T-cell (primary cell): ENCODE measurements at regions not wholly inside any gene's neighbourhood (a gene's known extent, or its start where the extent isn't known, plus 50 kb on each side); places are given as distances from the start of the nearest gene placed in this dataset.
A peak's percentile ranks its signal among the peaks of the same experiment; 100 is the strongest.

ENCODE experiments used
- ATAC-seq, 4 experiments: fragments of 200-7000 bp in 3 of 4; fragments of 150-1000 bp in 1 of 4; cut with Tn5 transposase; replicated peaks in 1 of 4; 1 replicate in 3 of 4; 2 replicates in 1 of 4; pipeline ENCODE4 v1.10.0; 2021; ENCODE audit warnings: moderate library complexity in 3 of 4, mild to moderate bottlenecking in 2 of 4, moderate number of reproducible peaks in 1 of 4
- CTCF ChIA-PET, 2 donors: fragments of 300-600 bp; sonication (Branson Sonifier 250); formaldehyde crosslinking; loops; one replicate each; lab custom pipeline; 2022; ENCODE audit warnings: antibody characterized with exemption in 2 of 2; lab: Charles Lee
- POLR2A ChIA-PET, 2 donors: fragments of 300-600 bp; sonication (Branson Sonifier 250); formaldehyde crosslinking; loops; one replicate each; lab custom pipeline; 2022; ENCODE audit warnings: antibody characterized with exemption in 2 of 2; lab: Charles Lee
- DNase-seq, 35 experiments: peaks; one replicate each; pipeline versions ENCODE4 v3.0.0 to v3.0.0-alpha.2; 2013 to 2023
- H3K27ac ChIP-seq: one replicate; pipeline ENCODE4 v1.5.1; 2013; ENCODE audit warnings: low read length
- H3K27me3 ChIP-seq, 2 experiments: replicated peaks in 1 of 2; 1 replicate in 1 of 2; 2 replicates in 1 of 2; pipeline versions ENCODE4 v1.6.1 to v1.7.0; 2013; ENCODE audit warnings: low read length in 1 of 2, mixed read lengths in 1 of 2; ENCODE audit not compliant: control insufficient read depth in 2 of 2, insufficient read depth in 2 of 2; ENCODE audit errors: extremely low read depth in 1 of 2
- H3K36me3 ChIP-seq, 2 donors: 1 replicate in 1 of 2; 2 replicates in 1 of 2; pipeline versions ENCODE4 v1.6.1 to v1.7.0; 2013; ENCODE audit warnings: low read length in 1 of 2; ENCODE audit not compliant: control insufficient read depth in 2 of 2, insufficient read depth in 1 of 2; ENCODE audit errors: extremely low read depth in 1 of 2
- H3K4me1 ChIP-seq, 2 experiments: 1 replicate in 1 of 2; 2 replicates in 1 of 2; pipeline versions ENCODE4 v1.6.1 to v1.7.0; 2013; ENCODE audit warnings: low read length in 2 of 2, mixed read lengths in 1 of 2; ENCODE audit not compliant: insufficient read depth in 2 of 2, control insufficient read depth in 1 of 2; ENCODE audit errors: extremely low read depth in 1 of 2
- H3K4me3 ChIP-seq, 2 donors: 1 replicate in 1 of 2; 2 replicates in 1 of 2; pipeline versions ENCODE4 v1.5.1 to v1.7.0; 2013; ENCODE audit warnings: mild to moderate bottlenecking in 2 of 2, low read length in 1 of 2, moderate library complexity in 1 of 2; ENCODE audit not compliant: control insufficient read depth in 1 of 2; ENCODE audit errors: extremely low read depth in 1 of 2
- H3K9me3 ChIP-seq: 2 replicates; pipeline ENCODE4 v1.7.0; 2013
- H3K27ac Mint-ChIP-seq, 2 donors: one replicate each; pipeline ENCODE4 v1.8.0; 2020 to 2021; ENCODE audit warnings: mild to moderate bottlenecking in 2 of 2, mixed read lengths in 2 of 2
- H3K27me3 Mint-ChIP-seq, 2 donors: one replicate each; pipeline ENCODE4 v1.8.0; 2021 to 2022; ENCODE audit warnings: mixed read lengths in 2 of 2
- H3K36me3 Mint-ChIP-seq: one replicate; pipeline ENCODE4 v1.8.0; 2021; ENCODE audit warnings: mixed read lengths
- H3K4me1 Mint-ChIP-seq, 3 donors: one replicate each; pipeline ENCODE4 v1.8.0; 2020 to 2022; ENCODE audit warnings: mixed read lengths in 3 of 3, mild to moderate bottlenecking in 1 of 3
- H3K4me3 Mint-ChIP-seq, 3 donors: one replicate each; pipeline ENCODE4 v1.8.0; 2020 to 2022; ENCODE audit warnings: mild to moderate bottlenecking in 3 of 3, mixed read lengths in 3 of 3, moderate library complexity in 3 of 3
- H3K9me3 Mint-ChIP-seq, 3 donors: one replicate each; pipeline ENCODE4 v1.8.0; 2020 to 2022; ENCODE audit warnings: mixed read lengths in 3 of 3
- WGBS: methylation state at CpG from one replicate; pipeline ENCODE4 v1.1.5; 2013; ENCODE audit warnings: missing lambda C conversion rate; ENCODE audit not compliant: insufficient coverage; 5-methylcytosine and 5-hydroxymethylcytosine counted together

GRCh38 chr3:194280777-194281176 lies 70.4 kb downstream of the CPN2 start:
- no peaks in the 10 kb centered on the region for H3K36me3 Mint-ChIP-seq
- H3K4me3 Mint-ChIP-seq = no peak overlapping the region
- ChIA-PET CTCF (no interaction called here), POLR2A (interaction anchor here in 1 of 2 donors (0.6 kb wide), 1 partner anchor 117 kb away, joined by 6 read pairs; no protein-coding TSS in a partner anchor)
- DNase-seq (no peak), ATAC-seq (no peak)
- H3K4me1 Mint-ChIP-seq = no peaks in the 10 kb centered on the region
- H3K9me3 Mint-ChIP-seq = no peaks in the 10 kb centered on the region
- peaks cover 0 to 2% of the 10 kb centered on the region in 2 experiments for H3K4me1 ChIP-seq
- WGBS = 100% methylated on average over 1 of the region's 2 CpGs
- no peak overlapping the region for H3K4me3 ChIP-seq
- no peak overlapping the region for H3K27ac Mint-ChIP-seq
- no peaks in the 10 kb centered on the region for H3K36me3 ChIP-seq
- H3K9me3 ChIP-seq = no peaks in the 10 kb centered on the region
- H3K27ac ChIP-seq = no peak overlapping the region
- H3K27me3 Mint-ChIP-seq = peaks cover 4 to 15% of the 10 kb centered on the region in 2 donors
- peaks cover 0 to 28% of the 10 kb centered on the region in 2 experiments for H3K27me3 ChIP-seq

- Mint-ChIP-seq H3K4me1 (no peaks in the 10 kb centered on the region), H3K9me3 (no peaks in the 10 kb centered on the region), H3K27ac (no peak overlapping the region), H3K36me3 (no peaks in the 10 kb centered on the region), H3K4me3 (no peak overlapping the region), H3K27me3 (peaks cover 4 to 15% of the 10 kb centered on the region in 2 donors)
- no peaks in the 10 kb centered on the region for H3K9me3 ChIP-seq
- H3K4me3 ChIP-seq = no peak overlapping the region
- H3K27ac ChIP-seq = no peak overlapping the region
- WGBS = 90% methylated on average over 4 of the region's 8 CpGs
- peaks cover 0 to 30% of the 10 kb centered on the region in 2 experiments for H3K27me3 ChIP-seq
- POLR2A ChIA-PET = interaction anchor here in 1 of 2 donors (0.6 kb wide), 1 partner anchor 117 kb away, joined by 6 read pairs; no protein-coding TSS in a partner anchor
- DNase-seq = no peak
- H3K4me1 ChIP-seq = no peaks in the 10 kb centered on the region
- ATAC-seq = no peak
- CTCF ChIA-PET = no interaction called here
- H3K36me3 ChIP-seq = no peaks in the 10 kb centered on the region
These were observed 69.8 kb downstream of the CPN2 start for GRCh38 chr3:194281306-194281705.

GRCh38 chr3:194281766-194282165 lies 69.4 kb downstream of the CPN2 start:
- Mint-ChIP-seq H3K27ac (no peak overlapping the region), H3K36me3 (no peaks in the 10 kb centered on the region), H3K4me1 (no peaks in the 10 kb centered on the region), H3K9me3 (no peaks in the 10 kb centered on the region), H3K27me3 (peaks cover 4 to 15% of the 10 kb centered on the region in 2 donors), H3K4me3 (no peak overlapping the region)
- peaks cover 0 to 33% of the 10 kb centered on the region in 2 experiments for H3K27me3 ChIP-seq
- no peaks in the 10 kb centered on the region for H3K9me3 ChIP-seq
- CTCF ChIA-PET = no interaction called here
- H3K36me3 ChIP-seq = no peaks in the 10 kb centered on the region
- POLR2A ChIA-PET = interaction anchor here in 1 of 2 donors (0.6 kb wide), 1 partner anchor 977 kb away, joined by 3 read pairs; no protein-coding TSS in a partner anchor
- no peaks in the 10 kb centered on the region for H3K4me1 ChIP-seq
- WGBS = 86% methylated on average over 5 of the region's 10 CpGs
- H3K27ac ChIP-seq = no peak overlapping the region
- ATAC-seq (no peak), DNase-seq (peak in 1 of 35 experiments; percentile 17)
- no peak overlapping the region for H3K4me3 ChIP-seq

GRCh38 chr3:194282436-194283122 lies 68.5 kb downstream of the CPN2 start:
- Histone ChIP-seq H3K27ac (no peak overlapping the region), H3K9me3 (no peaks in the 10 kb centered on the region), H3K4me3 (no peak overlapping the region), H3K27me3 (peaks cover 0 to 28% of the 10 kb centered on the region in 2 experiments), H3K36me3 (no peaks in the 10 kb centered on the region), H3K4me1 (no peaks in the 10 kb centered on the region)
- peak in 1 of 35 experiments; percentile 7 for DNase-seq
- 82% methylated on average over 14 of the region's 15 CpGs for WGBS
- ChIA-PET POLR2A (interaction anchor here in 1 of 2 donors (0.6 kb wide), 1 partner anchor 977 kb away, joined by 3 read pairs; no protein-coding TSS in a partner anchor), CTCF (no interaction called here)
- no peak overlapping the region for H3K27ac Mint-ChIP-seq
- ATAC-seq = no peak
- H3K4me3 Mint-ChIP-seq = no peak overlapping the region
- no peaks in the 10 kb centered on the region for H3K36me3 Mint-ChIP-seq
- no peaks in the 10 kb centered on the region for H3K9me3 Mint-ChIP-seq
- no peaks in the 10 kb centered on the region for H3K4me1 Mint-ChIP-seq
- H3K27me3 Mint-ChIP-seq = peaks cover 4 to 21% of the 10 kb centered on the region in 2 donors

GRCh38 chr3:194283221-194284006 lies 67.7 kb downstream of the CPN2 start:
- Mint-ChIP-seq H3K27ac (no peak overlapping the region), H3K27me3 (peaks cover 4 to 25% of the 10 kb centered on the region in 2 donors), H3K4me3 (no peak overlapping the region), H3K4me1 (no peaks in the 10 kb centered on the region), H3K9me3 (no peaks in the 10 kb centered on the region), H3K36me3 (no peaks in the 10 kb centered on the region)
- ChIA-PET POLR2A (interaction anchor here in 1 of 2 donors (0.6 kb wide), 1 partner anchor 128 kb away, joined by 4 read pairs; no protein-coding TSS in a partner anchor), CTCF (no interaction called here)
- H3K27me3 ChIP-seq = peaks cover 0 to 32% of the 10 kb centered on the region in 2 experiments
- no peaks in the 10 kb centered on the region for H3K36me3 ChIP-seq
- WGBS = no CpG with 5 or more reads among the region's 12 CpGs
- DNase-seq = no peak
- H3K9me3 ChIP-seq = no peaks in the 10 kb centered on the region
- H3K27ac ChIP-seq = no peak overlapping the region
- no peak overlapping the region for H3K4me3 ChIP-seq
- no peak for ATAC-seq
- no peaks in the 10 kb centered on the region for H3K4me1 ChIP-seq

- Mint-ChIP-seq H3K9me3 (no peaks in the 10 kb centered on the region), H3K36me3 (no peaks in the 10 kb centered on the region), H3K27ac (no peak overlapping the region), H3K27me3 (peaks cover 4 to 29% of the 10 kb centered on the region in 2 donors), H3K4me3 (no peak overlapping the region), H3K4me1 (no peaks in the 10 kb centered on the region)
- no peak overlapping the region for H3K27ac ChIP-seq
- DNase-seq (no peak), ATAC-seq (no peak)
- peaks cover 0 to 32% of the 10 kb centered on the region in 2 experiments for H3K27me3 ChIP-seq
- no peaks in the 10 kb centered on the region for H3K4me1 ChIP-seq
- no peaks in the 10 kb centered on the region for H3K36me3 ChIP-seq
- CTCF ChIA-PET = no interaction called here
- POLR2A ChIA-PET = interaction anchor here in 1 of 2 donors (0.5 kb wide), 1 partner anchor 83 kb away, joined by 8 read pairs; no protein-coding TSS in a partner anchor
- no peak overlapping the region for H3K4me3 ChIP-seq
- no peaks in the 10 kb centered on the region for H3K9me3 ChIP-seq
- 98% methylated on average over 4 of the region's 5 CpGs for WGBS
These were observed 66.8 kb downstream of the CPN2 start for GRCh38 chr3:194284351-194284750.
